Colon (tissue), 2 donors: ENCODE measurements at regions not wholly inside any gene's neighbourhood (a gene's known extent, or its start where the extent isn't known, plus 50 kb on each side); places are given as distances from the start of the nearest gene placed in this dataset.

Source experiments
- FAIRE-seq: peaks from 2 replicates; lab custom pipeline; 2012; peaks lifted over from hg19 to GRCh38; lab: Jason Lieb, UNC
- donor health status: control.
- donor health status: control.

GRCh38 chr7:32428546-32428945 is 61.6 kb downstream of the LSM5 start:
- no peak for FAIRE-seq

GRCh38 chr7:32427769-32428291 is 62.4 kb downstream of the LSM5 start:
- FAIRE-seq: no peak

- no peak for FAIRE-seq
Measured at GRCh38 chr7:32416846-32417245, 73.3 kb downstream of the LSM5 start.

- FAIRE-seq: no peak
Measured at GRCh38 chr7:32415936-32416335, 74.2 kb downstream of the LSM5 start.

GRCh38 chr7:32415519-32415918 is 74.7 kb downstream of the LSM5 start:
- no peak for FAIRE-seq

GRCh38 chr7:32412471-32412870 is 77.7 kb downstream of the LSM5 start:
- FAIRE-seq: no peak

- FAIRE-seq: no peak
Measured at GRCh38 chr7:32410545-32410944, 79.6 kb downstream of the LSM5 start.

GRCh38 chr7:32406386-32406785 is 83.8 kb downstream of the LSM5 start:
- no peak for FAIRE-seq

- no peak for FAIRE-seq
Measured at GRCh38 chr7:32403463-32404229, 86.5 kb downstream of the LSM5 start.

GRCh38 chr7:32400676-32401075 is 89.5 kb downstream of the LSM5 start:
- no peak for FAIRE-seq

- FAIRE-seq: no peak
Measured at GRCh38 chr7:32399311-32399710, 90.9 kb downstream of the LSM5 start.

GRCh38 chr7:32395168-32395567 is 95.0 kb downstream of the LSM5 start:
- no peak for FAIRE-seq

- FAIRE-seq: no peak
Measured at GRCh38 chr7:32393861-32394260, 96.3 kb downstream of the LSM5 start.

- FAIRE-seq: no peak
Measured at GRCh38 chr7:32390210-32390609, 100.0 kb downstream of the LSM5 start.

- no peak for FAIRE-seq
Measured at GRCh38 chr7:32385316-32385956, 104.7 kb downstream of the LSM5 start.

GRCh38 chr7:32381024-32381601 is 109.1 kb downstream of the LSM5 start:
- FAIRE-seq: no peak

GRCh38 chr7:32379510-32380112 is 110.6 kb downstream of the LSM5 start:
- FAIRE-seq: no peak

- no peak for FAIRE-seq
Measured at GRCh38 chr7:32378988-32379387, 111.2 kb downstream of the LSM5 start.

GRCh38 chr7:32364581-32364980 is 125.6 kb downstream of the LSM5 start:
- no peak for FAIRE-seq

GRCh38 chr7:32360127-32360526 is 130.1 kb downstream of the LSM5 start:
- FAIRE-seq: no peak

- FAIRE-seq: no peak
Measured at GRCh38 chr7:32357535-32358277, 132.5 kb downstream of the LSM5 start.

- FAIRE-seq: no peak
Measured at GRCh38 chr7:32347244-32347828, 142.8 kb downstream of the LSM5 start.
